Kidney glomerular epithelial cell (primary cell): ENCODE measurements at regions not wholly inside any gene's neighbourhood (a gene's known extent, or its start where the extent isn't known, plus 50 kb on each side); places are given as distances from the start of the nearest gene placed in this dataset.

Experiments
- DNase-seq: peaks from one replicate; lab custom pipeline; 2025; lab: John Stamatoyannopoulos, UW

- no peak for DNase-seq
Observed at GRCh38 chr18:50444539-50444938, 69.7 kb downstream of the SKA1 start.

- no peak for DNase-seq
Observed at GRCh38 chr18:50446629-50447028, 71.8 kb downstream of the SKA1 start.

- DNase-seq: no peak
Observed at GRCh38 chr18:50447102-50447741, 72.4 kb downstream of the SKA1 start.

GRCh38 chr18:50447952-50448351 is 73.1 kb downstream of the SKA1 start:
- DNase-seq: no peak

GRCh38 chr18:50451100-50451842 is 76.4 kb downstream of the SKA1 start:
- DNase-seq: no peak

GRCh38 chr18:50453014-50453680 is 78.3 kb downstream of the SKA1 start:
- no peak for DNase-seq

- no peak for DNase-seq
Observed at GRCh38 chr18:50453732-50454131, 78.9 kb downstream of the SKA1 start.

GRCh38 chr18:50454387-50454988 is 79.6 kb downstream of the SKA1 start:
- no peak for DNase-seq

GRCh38 chr18:50456285-50456684 is 81.4 kb downstream of the SKA1 start:
- DNase-seq: no peak

GRCh38 chr18:50457639-50458038 is 82.8 kb downstream of the SKA1 start:
- no peak for DNase-seq

GRCh38 chr18:50458366-50458765 is 83.5 kb downstream of the SKA1 start:
- DNase-seq: no peak

GRCh38 chr18:50458796-50459195 is 84.0 kb downstream of the SKA1 start:
- no peak for DNase-seq

GRCh38 chr18:50460062-50460461 is 85.2 kb downstream of the SKA1 start:
- no peak for DNase-seq

GRCh38 chr18:50460716-50461115 is 85.9 kb downstream of the SKA1 start:
- no peak for DNase-seq

GRCh38 chr18:50461251-50461650 is 86.4 kb downstream of the SKA1 start:
- DNase-seq: no peak

- no peak for DNase-seq
Observed at GRCh38 chr18:50465211-50466153, 90.6 kb downstream of the SKA1 start.

GRCh38 chr18:50466634-50467033 is 91.8 kb downstream of the SKA1 start:
- no peak for DNase-seq

GRCh38 chr18:50468807-50469206 is 91.1 kb upstream of the MAPK4 start:
- no peak for DNase-seq

GRCh38 chr18:50469380-50469781 is 90.5 kb upstream of the MAPK4 start:
- DNase-seq: no peak

GRCh38 chr18:50472941-50473340 is 86.9 kb upstream of the MAPK4 start:
- DNase-seq: no peak

GRCh38 chr18:50473881-50474280 is 86.0 kb upstream of the MAPK4 start:
- DNase-seq: no peak
